GM12891 (cell line): ENCODE measurements at regions not wholly inside any gene's neighbourhood (a gene's known extent, or its start where the extent isn't known, plus 50 kb on each side); places are given as distances from the start of the nearest gene placed in this dataset.
A peak's percentile ranks its signal among the peaks of the same experiment; 100 is the strongest.

ENCODE experiments used
- DNase-seq: peaks from one replicate; pipeline ENCODE4 v3.0.0; 2011; ENCODE audit warnings: low spot score; ENCODE audit not compliant: insufficient read length
- FAIRE-seq: peaks from 2 replicates; lab custom pipeline; 2011; peaks lifted over from hg19 to GRCh38; lab: Jason Lieb, UNC
- PAX5 ChIP-seq: IDR thresholded peaks from 2 replicates; pipeline ENCODE4 v1.6.1; 2011; ENCODE audit warnings: low read length, moderate library complexity, mild to moderate bottlenecking; ENCODE audit not compliant: insufficient read depth, severe bottlenecking
- POLR2A ChIP-seq: IDR thresholded peaks from 2 replicates; pipeline ENCODE4 v1.6.1; 2011; ENCODE audit warnings: low read depth, low read length, control low read depth
- POLR2AphosphoS5 ChIP-seq: IDR thresholded peaks from 2 replicates; pipeline ENCODE4 v1.6.1; 2011; ENCODE audit warnings: low read depth, low read length, control low read depth
- POU2F2 ChIP-seq: IDR thresholded peaks from 2 replicates; pipeline ENCODE4 v1.6.1; 2011; ENCODE audit warnings: low read depth, mild to moderate bottlenecking, control low read depth, low read length, moderate library complexity
- SPI1 ChIP-seq: IDR thresholded peaks from 2 replicates; pipeline ENCODE4 v1.6.1; 2011; ENCODE audit warnings: low read depth, low read length, control low read depth
- TAF1 ChIP-seq: IDR thresholded peaks from 2 replicates; pipeline ENCODE4 v1.6.1; 2011; ENCODE audit warnings: low read depth, low read length, control low read depth

GRCh38 chr15:98431171-98431570 is 217.2 kb upstream of the IGF1R start:
- TF ChIP-seq TAF1 (no peak), POU2F2 (no peak), PAX5 (no peak), SPI1 (no peak), POLR2AphosphoS5 (no peak), POLR2A (no peak)
- no peak for FAIRE-seq
- DNase-seq, result no peak

GRCh38 chr15:98433346-98433745 is 215.0 kb upstream of the IGF1R start:
- no peak for DNase-seq
- TF ChIP-seq PAX5, result no peak
- TF ChIP-seq POU2F2, result no peak
- TF ChIP-seq SPI1, result no peak
- no peak for TF ChIP-seq POLR2A
- no peak for FAIRE-seq

GRCh38 chr15:98433856-98434255 is 214.5 kb upstream of the IGF1R start:
- FAIRE-seq, result no peak
- DNase-seq, result no peak
- TF ChIP-seq POLR2AphosphoS5, result no peak
- TF ChIP-seq POLR2A, result no peak

GRCh38 chr15:98437752-98438151 is 210.6 kb upstream of the IGF1R start:
- FAIRE-seq (no peak), DNase-seq (no peak)
- TF ChIP-seq SPI1, result no peak
- no peak for TF ChIP-seq POLR2A
- no peak for TF ChIP-seq TAF1
- no peak for TF ChIP-seq POLR2AphosphoS5
- no peak for TF ChIP-seq POU2F2
- no peak for TF ChIP-seq PAX5

- TF ChIP-seq SPI1 (no peak), TAF1 (no peak), POLR2A (no peak), POU2F2 (no peak), PAX5 (no peak), POLR2AphosphoS5 (no peak)
Measured at GRCh38 chr15:98438326-98438725, 210.0 kb upstream of the IGF1R start.

GRCh38 chr15:98438907-98439306 is 209.4 kb upstream of the IGF1R start:
- no peak for DNase-seq
- TF ChIP-seq POLR2A, result no peak
- TF ChIP-seq PAX5, result no peak
- no peak for TF ChIP-seq SPI1
- FAIRE-seq, result no peak

More at GRCh38 chr15:98438326-98438725, 210.0 kb upstream of the IGF1R start:
- no peak for FAIRE-seq
- no peak for DNase-seq

GRCh38 chr15:98439523-98439942 is 208.8 kb upstream of the IGF1R start:
- FAIRE-seq (no peak), DNase-seq (no peak)
- TF ChIP-seq PAX5, result no peak
- TF ChIP-seq POLR2A, result no peak
- TF ChIP-seq POLR2AphosphoS5, result no peak
- no peak for TF ChIP-seq POU2F2
- no peak for TF ChIP-seq TAF1
- no peak for TF ChIP-seq SPI1

GRCh38 chr15:98440917-98441316 is 207.4 kb upstream of the IGF1R start:
- TF ChIP-seq PAX5 (no peak), SPI1 (no peak), POLR2A (no peak), TAF1 (no peak), POLR2AphosphoS5 (no peak), POU2F2 (no peak)
- no peak for FAIRE-seq
- DNase-seq, result no peak

- FAIRE-seq (no peak), DNase-seq (no peak)
- TF ChIP-seq POLR2AphosphoS5, result no peak
- no peak for TF ChIP-seq POU2F2
- no peak for TF ChIP-seq POLR2A
- TF ChIP-seq TAF1, result no peak
Measured at GRCh38 chr15:98441599-98441998, 206.7 kb upstream of the IGF1R start.

- TF ChIP-seq POLR2A (no peak), PAX5 (no peak), POU2F2 (no peak), TAF1 (no peak), SPI1 (no peak), POLR2AphosphoS5 (no peak)
- peak; percentile 84 for FAIRE-seq
Measured at GRCh38 chr15:98442379-98442833, 205.9 kb upstream of the IGF1R start.

GRCh38 chr15:98442901-98443300 is 205.4 kb upstream of the IGF1R start:
- no peak for TF ChIP-seq POU2F2
- TF ChIP-seq PAX5, result no peak
- TF ChIP-seq TAF1, result no peak
- TF ChIP-seq SPI1, result no peak
- TF ChIP-seq POLR2AphosphoS5, result no peak
- TF ChIP-seq POLR2A, result no peak
- no peak for FAIRE-seq
- DNase-seq, result no peak

More at GRCh38 chr15:98442379-98442833, 205.9 kb upstream of the IGF1R start:
- DNase-seq, result peak; percentile 52

GRCh38 chr15:98443526-98443925 is 204.8 kb upstream of the IGF1R start:
- no peak for TF ChIP-seq POLR2A
- no peak for TF ChIP-seq PAX5
- TF ChIP-seq SPI1, result no peak
- TF ChIP-seq TAF1, result no peak
- TF ChIP-seq POLR2AphosphoS5, result no peak
- TF ChIP-seq POU2F2, result no peak
- DNase-seq, result no peak
- no peak for FAIRE-seq
